ENCODE measurements at regions not wholly inside any gene's neighbourhood (a gene's known extent, or its start where the extent isn't known, plus 50 kb on each side); places are given as distances from the start of the nearest gene placed in this dataset.

DNA sequence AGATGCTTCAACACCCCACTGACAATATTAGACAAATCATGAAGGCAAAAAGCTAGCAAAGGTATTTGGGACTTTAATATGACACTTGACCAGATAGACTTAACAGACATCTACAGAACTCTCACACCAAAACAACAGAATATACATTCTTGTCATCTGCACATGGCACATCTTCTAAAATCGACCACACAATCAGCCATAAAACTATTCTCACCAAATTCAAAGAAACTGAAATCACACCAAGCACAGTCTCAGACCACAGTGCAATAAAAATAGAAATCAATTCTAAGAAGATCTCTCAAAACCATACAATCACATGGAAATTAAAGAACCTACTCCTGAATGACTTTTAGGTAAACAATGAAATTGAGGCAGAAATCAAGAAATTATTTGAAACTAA, 340.8 kb downstream of the PPP1R2C start:
- TF ChIP-seq, protein P1, sequence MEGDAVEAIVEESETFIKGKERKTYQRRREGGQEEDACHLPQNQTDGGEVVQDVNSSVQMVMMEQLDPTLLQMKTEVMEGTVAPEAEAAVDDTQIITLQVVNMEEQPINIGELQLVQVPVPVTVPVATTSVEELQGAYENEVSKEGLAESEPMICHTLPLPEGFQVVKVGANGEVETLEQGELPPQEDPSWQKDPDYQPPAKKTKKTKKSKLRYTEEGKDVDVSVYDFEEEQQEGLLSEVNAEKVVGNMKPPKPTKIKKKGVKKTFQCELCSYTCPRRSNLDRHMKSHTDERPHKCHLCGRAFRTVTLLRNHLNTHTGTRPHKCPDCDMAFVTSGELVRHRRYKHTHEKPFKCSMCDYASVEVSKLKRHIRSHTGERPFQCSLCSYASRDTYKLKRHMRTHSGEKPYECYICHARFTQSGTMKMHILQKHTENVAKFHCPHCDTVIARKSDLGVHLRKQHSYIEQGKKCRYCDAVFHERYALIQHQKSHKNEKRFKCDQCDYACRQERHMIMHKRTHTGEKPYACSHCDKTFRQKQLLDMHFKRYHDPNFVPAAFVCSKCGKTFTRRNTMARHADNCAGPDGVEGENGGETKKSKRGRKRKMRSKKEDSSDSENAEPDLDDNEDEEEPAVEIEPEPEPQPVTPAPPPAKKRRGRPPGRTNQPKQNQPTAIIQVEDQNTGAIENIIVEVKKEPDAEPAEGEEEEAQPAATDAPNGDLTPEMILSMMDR (IDR thresholded peaks at IDR 0.05; ENCODE audit: low read depth, low read length), result no peak
- no peak for TF ChIP-seq EZH2phosphoT487 (IDR thresholded peaks at IDR 0.05; ENCODE audit: low read depth)

Data from OCI-LY3 (cell line).